ENCODE measurements at regions not wholly inside any gene's neighbourhood (a gene's known extent, or its start where the extent isn't known, plus 50 kb on each side); places are given as distances from the start of the nearest gene placed in this dataset.
"Not testable (repeated sequence)": the region's sequence is repeated elsewhere in the genome, so short reads cannot be mapped to it uniquely, and the experiment has no call there.

DNA sequence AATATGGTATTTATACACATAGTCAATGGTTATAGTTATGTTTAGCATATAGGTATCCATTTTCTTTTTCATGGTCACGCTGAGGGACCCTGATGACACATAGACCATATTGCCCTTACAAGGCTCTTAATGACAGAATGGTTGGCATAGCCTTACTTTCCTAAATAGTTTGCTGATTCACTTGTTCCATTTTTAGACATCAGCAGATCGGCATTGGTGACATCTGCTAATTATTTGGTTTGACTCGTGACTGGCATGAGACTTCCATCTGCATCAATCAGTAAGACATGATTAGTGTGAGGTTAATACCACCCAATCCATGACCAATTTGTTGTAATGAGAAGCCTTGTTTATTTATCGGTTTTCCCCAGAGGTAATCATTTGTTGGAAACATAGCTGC is 309.7 kb downstream of the ALDH8A1 start:
- DNase-seq (ENCODE audit: low read depth, low spot score): no peak

DNA sequence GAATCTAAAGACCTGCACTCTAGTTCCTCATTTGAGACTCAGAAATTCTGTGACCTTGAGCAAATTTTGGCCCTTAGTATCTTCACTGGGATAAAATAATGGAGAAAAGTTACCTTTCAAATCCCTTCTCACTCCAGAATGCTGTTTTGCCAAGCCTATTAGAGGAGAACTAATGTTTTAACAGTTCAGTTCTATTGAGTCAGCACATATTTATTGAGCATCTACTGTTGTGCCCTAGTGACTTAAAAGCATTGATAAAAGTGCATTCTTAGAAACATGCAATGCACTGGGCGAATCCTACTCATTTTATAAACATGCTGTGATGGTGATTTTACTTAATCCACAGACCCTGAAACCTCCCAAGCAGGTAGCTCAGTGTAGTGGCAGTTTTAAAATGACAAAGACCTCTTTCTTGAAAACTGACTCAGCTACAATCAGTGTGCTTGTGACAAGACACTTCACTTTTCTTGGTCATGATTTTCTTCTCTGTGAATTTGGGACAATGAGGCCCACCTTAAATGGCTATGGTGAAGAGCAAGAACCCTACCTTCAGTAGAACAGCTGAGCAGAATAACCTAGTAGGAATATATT is 312.0 kb downstream of the ALDH8A1 start:
- no peak for DNase-seq (ENCODE audit: low read depth, low spot score)

GRCh38 chr6:134637282-134637681 is 312.6 kb downstream of the ALDH8A1 start:
- no peak for DNase-seq (ENCODE audit: low read depth, low spot score)

DNA sequence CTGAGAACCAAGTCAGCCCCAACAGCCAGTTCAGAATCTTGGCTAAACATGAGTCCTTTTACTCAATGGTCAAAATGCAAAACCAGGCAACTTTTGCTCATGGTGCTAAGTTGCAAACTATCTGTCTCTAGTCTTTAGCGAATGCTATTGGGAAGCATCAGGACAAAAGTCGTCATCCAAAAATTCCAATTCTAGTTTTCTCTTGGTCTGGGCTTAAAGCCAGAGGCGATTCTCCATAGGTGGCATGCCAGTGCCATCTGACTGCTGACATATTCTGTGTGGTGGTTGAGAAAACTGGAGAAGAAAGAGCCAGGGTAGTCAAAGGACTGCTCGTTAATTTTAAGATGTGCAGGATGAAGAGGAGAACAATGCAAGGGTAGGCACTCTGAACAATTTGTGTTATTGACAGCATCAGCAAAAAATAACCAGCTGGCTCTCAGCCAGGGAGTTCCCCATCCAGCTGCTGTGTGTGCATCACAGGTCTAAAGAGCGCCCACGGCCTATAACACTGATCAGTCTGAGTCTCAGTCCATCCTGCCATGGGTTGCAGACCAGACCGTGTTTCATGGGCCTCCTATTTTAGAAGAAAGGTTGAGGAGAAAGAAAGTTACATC is 313.6 kb downstream of the ALDH8A1 start:
- no peak for DNase-seq (ENCODE audit: low read depth, low spot score)

GRCh38 chr6:134634966-134635365 is 314.9 kb downstream of the ALDH8A1 start:
- no peak for DNase-seq (ENCODE audit: low read depth, low spot score)

- DNase-seq (ENCODE audit: low read depth, low spot score): no peak
These were observed 315.4 kb downstream of the ALDH8A1 start for GRCh38 chr6:134634466-134634865.

DNA sequence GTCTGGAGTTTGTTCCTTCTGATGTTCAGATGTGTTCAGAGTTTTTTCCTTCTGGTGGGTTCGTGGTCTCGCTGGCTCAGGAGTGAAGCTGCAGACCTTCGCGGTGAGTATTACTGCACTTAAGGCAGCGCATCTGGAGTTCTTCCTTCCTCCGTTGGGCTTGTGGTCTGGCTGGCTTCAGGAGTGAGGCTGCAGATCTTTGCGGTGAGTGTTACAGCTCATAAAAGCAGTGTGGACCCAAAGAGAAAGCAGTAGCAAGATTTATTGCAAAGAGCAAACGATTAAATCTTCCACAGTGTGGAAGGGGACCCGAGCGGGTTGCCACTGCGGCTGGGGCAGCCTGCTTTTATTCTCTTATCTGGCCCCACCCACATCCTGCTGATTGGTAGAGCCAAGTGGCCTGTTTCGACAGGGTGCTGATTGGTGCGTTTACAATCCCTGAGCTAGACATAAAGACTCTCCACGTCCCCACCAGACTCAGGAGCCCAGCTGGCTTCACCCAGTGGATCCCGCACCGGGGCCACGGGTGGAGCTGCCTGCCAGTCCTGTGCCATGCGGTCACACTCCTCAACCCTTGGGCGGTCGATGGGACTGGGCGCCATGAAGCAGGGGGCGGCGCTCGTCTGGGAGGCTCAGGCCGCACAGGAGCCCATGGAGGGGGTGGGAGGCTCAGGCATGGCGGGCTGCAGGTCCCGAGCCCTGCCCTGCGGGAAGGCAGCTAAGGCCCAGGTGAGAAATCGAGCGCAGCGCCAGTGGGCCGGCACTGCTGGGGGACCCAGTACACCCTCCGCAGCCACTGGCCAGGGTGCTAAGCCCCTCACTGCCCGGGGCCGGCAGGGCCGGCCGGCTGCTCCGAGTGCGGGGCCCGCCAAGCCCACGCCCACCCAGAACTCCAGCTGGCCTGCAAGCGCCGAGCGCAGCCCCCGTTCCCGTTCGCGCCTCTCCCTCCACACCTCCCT is 315.3 kb upstream of the SGK1 start:
- not testable (repeated sequence) for DNase-seq (ENCODE audit: low read depth, low spot score)

DNA sequence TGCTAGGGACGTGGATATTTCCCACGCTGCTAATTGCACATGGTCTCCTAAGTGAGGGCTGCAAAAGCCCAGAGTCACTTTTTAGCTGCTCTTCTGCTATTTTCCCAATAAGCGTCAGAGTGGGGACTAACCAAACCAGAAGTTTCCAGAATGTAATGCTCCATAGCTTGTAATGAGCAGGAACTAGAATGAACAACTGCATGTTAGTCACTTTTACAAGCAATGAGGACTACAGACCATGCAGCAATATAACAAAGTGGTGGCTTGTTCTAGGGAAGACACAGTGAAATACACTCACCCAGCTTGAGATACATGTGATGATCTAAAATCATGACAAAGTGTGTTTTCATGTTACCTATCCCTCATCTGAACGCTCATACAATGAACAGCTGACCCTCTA is 314.1 kb upstream of the SGK1 start:
- DNase-seq (ENCODE audit: low read depth, low spot score): no peak

DNA sequence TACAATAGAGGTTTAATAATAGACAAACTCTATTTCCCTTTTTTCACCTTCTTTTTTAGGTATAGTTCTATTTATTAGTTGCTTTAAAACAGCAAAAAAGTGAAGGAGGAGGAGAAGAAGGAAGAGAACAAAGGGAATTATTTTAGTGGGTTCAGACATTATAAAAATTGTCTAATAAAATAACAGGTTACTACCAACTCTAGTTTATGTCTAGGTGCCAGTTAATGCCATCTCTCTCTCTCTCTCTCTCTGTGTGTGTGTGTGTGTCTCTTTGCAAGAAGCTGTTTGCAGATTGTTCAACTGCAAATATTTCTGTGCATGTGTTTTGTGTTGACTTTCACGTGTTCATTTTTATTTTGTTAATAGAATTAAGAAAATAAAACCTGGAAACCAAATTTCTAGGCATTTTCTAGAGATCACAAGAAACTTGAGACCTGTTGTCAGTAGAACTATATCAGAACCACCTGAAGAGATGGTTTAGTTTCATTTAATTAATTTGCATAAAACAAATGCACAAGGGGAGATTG is 313.5 kb upstream of the SGK1 start:
- DNase-seq (ENCODE audit: low read depth, low spot score): no peak

DNA sequence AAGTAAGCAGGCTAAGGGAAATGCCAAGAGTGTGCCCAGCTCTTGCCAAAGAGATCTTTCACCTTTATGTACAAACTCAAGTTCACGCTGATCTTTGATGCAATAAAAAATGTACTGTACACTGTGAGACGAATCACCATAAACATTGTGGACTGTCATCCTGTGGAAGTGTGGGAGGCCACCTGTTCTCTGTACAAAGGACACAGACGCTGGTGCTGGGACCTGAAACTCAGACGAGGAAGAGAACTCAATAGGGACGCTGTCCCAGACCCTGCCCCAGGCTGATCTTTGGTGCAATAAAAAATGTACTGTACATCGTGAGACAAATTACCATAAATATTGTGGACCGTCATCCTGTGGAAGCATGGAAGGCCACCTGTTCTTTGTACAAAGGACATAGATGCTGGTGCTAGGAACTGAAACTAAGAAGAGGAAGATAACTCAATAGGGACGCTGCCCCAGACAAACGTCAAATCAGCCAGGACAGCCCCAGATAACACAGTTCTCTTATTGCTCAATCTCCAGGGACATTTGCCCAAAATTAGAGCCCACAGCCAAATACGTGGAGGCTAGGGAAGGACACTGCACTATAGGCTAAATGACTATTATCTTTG is 312.7 kb upstream of the SGK1 start:
- DNase-seq (ENCODE audit: low read depth, low spot score): no peak

- no peak for DNase-seq (ENCODE audit: low read depth, low spot score)
These were observed 310.2 kb upstream of the SGK1 start for GRCh38 chr6:134628154-134628553.

GRCh38 chr6:134627707-134628106 is 309.8 kb upstream of the SGK1 start:
- no peak for DNase-seq (ENCODE audit: low read depth, low spot score)

DNA sequence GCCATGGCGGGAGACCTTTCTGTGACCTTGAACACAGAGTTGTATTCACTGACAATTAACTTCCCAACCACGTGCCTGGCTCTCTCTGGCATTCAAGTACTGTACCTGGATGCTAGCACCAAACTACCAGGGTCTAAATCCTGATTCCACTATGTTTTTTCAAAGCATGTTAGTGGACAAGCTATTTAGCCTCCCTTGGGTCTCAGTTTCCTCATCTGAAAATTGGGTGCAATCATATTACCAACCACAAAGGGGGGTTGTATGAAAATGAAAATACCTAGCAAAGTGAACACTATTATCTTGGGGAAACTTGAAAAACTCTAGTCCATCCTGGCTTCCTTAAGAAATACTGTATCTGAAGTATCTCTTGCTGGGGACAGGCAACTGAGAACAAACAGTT is 308.7 kb upstream of the SGK1 start:
- DNase-seq (ENCODE audit: low read depth, low spot score): no peak

DNA sequence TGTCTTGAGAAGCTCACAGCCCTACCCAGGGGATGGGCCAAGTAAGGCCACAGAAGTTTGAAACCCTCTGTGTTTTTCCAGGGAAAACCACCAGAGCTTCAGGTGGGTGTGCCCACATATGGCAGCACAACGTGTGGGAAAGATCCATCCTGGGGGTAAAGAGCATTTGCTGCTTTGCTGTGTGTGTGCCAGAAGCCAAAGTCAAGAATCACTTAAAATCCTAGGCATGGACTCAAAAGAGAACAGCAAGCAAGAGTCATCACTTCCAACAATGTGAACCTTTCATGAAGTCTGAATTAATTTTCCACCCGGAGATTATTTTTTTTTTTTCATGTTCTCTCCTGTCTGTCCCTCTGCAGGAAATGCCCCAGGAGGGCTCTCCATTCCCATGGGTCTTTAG is 308.2 kb upstream of the SGK1 start:
- DNase-seq (ENCODE audit: low read depth, low spot score): no peak

- no peak for DNase-seq (ENCODE audit: low read depth, low spot score)
These were observed 306.9 kb upstream of the SGK1 start for GRCh38 chr6:134624781-134625180.

DNA sequence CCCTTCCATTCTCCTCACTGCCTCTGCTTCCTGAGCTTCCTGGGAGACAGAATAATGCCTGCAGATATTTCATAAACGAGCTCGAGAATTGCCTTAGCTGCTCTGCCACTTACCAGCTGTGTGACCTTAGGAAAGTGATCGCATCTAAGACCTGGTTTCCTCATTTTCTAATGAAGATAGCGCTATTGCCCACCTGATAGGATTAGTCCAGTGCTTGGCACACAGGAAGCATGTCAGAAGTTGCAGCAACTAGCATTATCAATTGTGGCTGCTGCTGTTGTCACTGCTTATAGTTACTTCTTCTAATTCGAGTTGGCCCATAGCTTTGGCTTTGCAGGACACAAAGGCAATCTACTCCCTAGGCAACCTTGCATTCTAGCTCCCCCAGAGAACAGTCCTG is 305.5 kb upstream of the SGK1 start:
- DNase-seq (ENCODE audit: low read depth, low spot score): no peak

DNA sequence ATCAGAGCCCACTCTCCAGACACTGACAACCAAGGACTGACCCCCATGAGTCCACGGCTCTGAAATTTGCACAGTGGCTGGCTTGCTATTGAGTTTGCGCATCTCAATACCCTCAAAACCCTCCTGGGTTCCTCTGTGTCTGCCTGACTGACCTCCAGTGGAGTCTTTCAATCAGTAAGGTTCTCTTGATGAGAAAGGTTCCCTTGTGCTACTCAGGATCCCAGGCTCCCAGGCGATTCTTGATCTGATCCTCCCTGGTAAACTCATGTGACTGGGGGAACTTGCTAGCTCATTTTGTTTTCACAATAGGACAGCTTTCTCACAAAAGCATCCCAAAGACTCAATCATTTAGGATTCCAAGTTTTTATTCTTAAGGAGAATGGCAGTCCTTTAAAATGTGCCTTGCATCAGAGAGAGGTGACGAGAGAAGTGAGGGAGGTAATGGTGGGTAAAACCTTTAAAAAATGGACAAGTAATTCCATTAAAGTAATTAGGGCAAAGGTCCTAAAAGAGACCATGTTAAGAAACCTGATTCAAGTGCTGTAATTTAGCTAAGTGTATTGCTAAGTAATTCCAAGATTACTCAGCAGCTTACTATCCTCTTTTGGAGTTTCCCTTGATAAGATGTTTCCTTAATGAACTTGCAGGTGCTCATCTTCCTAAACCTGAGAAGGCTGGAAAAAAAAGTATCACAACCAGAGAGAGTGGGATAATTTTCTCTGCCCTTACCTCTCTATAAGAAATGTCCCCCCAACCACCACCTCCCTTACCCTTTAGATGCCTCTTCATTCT is 304.7 kb upstream of the SGK1 start:
- no peak for DNase-seq (ENCODE audit: low read depth, low spot score)

- no peak for DNase-seq (ENCODE audit: low read depth, low spot score)
These were observed 303.9 kb upstream of the SGK1 start for GRCh38 chr6:134621858-134622257.

DNA sequence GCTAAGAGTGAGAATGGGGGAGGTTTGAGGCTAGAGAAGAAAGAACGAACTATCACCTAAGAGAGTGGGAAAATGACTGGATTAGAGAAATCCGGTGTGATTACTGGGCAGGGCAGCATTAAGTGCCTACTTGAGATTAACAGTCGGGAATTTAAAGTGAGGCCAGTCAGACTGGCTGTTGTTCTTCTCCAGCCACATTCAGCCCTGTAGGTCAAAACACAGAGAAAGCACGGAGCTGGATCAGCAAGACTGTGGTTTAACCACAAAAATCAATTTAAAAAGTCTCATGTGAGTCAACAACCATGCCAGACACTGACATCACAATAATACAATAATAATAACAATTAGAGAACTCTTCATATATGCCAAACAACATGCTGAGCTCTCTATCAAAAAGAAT is 301.9 kb upstream of the SGK1 start:
- peak; percentile 17 for DNase-seq (ENCODE audit: low read depth, low spot score)

DNA sequence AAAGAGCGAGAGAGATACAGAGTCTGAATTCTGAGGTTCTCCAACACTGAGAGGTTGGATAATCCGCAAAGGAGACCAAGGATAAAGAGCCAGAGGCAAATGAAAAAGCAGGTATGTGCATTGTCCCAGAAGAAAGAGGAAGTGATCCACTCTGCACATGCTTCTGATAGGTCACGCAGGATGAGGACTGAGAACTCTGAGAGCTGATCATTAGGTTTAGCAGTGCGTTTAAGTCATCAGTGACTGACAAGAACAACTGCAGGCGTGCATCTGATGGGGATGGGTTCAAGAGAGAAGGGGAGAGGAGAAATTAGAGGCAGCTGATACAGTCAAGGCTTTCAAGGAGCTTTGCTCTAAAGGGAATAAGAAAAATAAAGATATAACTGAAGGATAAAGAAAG is 301.2 kb upstream of the SGK1 start:
- DNase-seq (ENCODE audit: low read depth, low spot score): no peak

Measured in brain pericyte (primary cell).